Thyroid gland (tissue), 4 donors: ENCODE measurements at regions not wholly inside any gene's neighbourhood (a gene's known extent, or its start where the extent isn't known, plus 50 kb on each side); places are given as distances from the start of the nearest gene placed in this dataset.

ENCODE experiments used
- DNase-seq, 2 donors: peaks; one replicate each; pipeline ENCODE4 v3.0.0-alpha.2; 2019
- H3K27ac ChIP-seq, 3 donors: fragments of 200-600 bp; sonication (generic); 1 replicate in 2 of 3; 2 replicates in 1 of 3; pipeline ENCODE4 v1.5.1; 2016 to 2019; ENCODE audit warnings: mild to moderate bottlenecking in 1 of 3, moderate library complexity in 1 of 3
- H3K27me3 ChIP-seq: fragments of 200-600 bp; sonication (generic); one replicate; pipeline ENCODE4 v1.5.1; 2019
- H3K36me3 ChIP-seq, 2 donors: fragments of 200-600 bp; sonication (generic); one replicate each; pipeline ENCODE4 v1.5.1; 2016 to 2019
- H3K4me1 ChIP-seq, 2 donors: fragments of 200-600 bp; sonication (generic); one replicate each; pipeline ENCODE4 v1.5.1; 2017 to 2019
- H3K4me3 ChIP-seq, 3 donors: fragments of 200-600 bp; sonication (generic); replicated peaks in 1 of 3; 1 replicate in 2 of 3; 2 replicates in 1 of 3; pipeline ENCODE4 v1.5.1; 2016; ENCODE audit warnings: mild to moderate bottlenecking in 1 of 3
- H3K9me3 ChIP-seq: fragments of 200-600 bp; sonication (generic); one replicate; pipeline ENCODE4 v1.5.1; 2017
- POLR2A ChIP-seq, 2 donors: fragments of 450-650 bp; IDR thresholded peaks; one replicate each; pipeline ENCODE4 v1.6.1; 2017; ENCODE audit warnings: antibody characterized with exemption in 2 of 2, mild to moderate bottlenecking in 2 of 2, moderate library complexity in 1 of 2
- WGBS, 2 donors: methylation state at CpG; one replicate each; pipeline ENCODE4 v1.1.5; 2017; 5-methylcytosine and 5-hydroxymethylcytosine counted together
- intact Hi-C: fragments of 100-400 bp; cut with DNase I; formaldehyde crosslinking; loops from one replicate; pipeline ENCODE4 v1.15.1; 2023
- TF ChIP-seq, protein P1 (sequence below), 6 experiments: fragments of 200-600 bp in 3 of 6; fragments of 450-650 bp in 3 of 6; sonication (generic) in 3 of 6; IDR thresholded peaks; one replicate each; pipeline ENCODE4 v1.5.1; 2016 to 2019; ENCODE audit warnings: antibody characterized with exemption in 6 of 6, mild to moderate bottlenecking in 2 of 6, inconsistent platforms in 1 of 6, moderate library complexity in 1 of 6

GRCh38 chr9:71250581-71250980, 129.2 kb upstream of the TRPM3 start:
- TF ChIP-seq, protein P1, sequence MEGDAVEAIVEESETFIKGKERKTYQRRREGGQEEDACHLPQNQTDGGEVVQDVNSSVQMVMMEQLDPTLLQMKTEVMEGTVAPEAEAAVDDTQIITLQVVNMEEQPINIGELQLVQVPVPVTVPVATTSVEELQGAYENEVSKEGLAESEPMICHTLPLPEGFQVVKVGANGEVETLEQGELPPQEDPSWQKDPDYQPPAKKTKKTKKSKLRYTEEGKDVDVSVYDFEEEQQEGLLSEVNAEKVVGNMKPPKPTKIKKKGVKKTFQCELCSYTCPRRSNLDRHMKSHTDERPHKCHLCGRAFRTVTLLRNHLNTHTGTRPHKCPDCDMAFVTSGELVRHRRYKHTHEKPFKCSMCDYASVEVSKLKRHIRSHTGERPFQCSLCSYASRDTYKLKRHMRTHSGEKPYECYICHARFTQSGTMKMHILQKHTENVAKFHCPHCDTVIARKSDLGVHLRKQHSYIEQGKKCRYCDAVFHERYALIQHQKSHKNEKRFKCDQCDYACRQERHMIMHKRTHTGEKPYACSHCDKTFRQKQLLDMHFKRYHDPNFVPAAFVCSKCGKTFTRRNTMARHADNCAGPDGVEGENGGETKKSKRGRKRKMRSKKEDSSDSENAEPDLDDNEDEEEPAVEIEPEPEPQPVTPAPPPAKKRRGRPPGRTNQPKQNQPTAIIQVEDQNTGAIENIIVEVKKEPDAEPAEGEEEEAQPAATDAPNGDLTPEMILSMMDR (IDR thresholded peaks at IDR 0.05) = no peak
- TF ChIP-seq POLR2A (IDR thresholded peaks at IDR 0.05) = no peak
- Histone ChIP-seq H3K36me3 (no peaks in the 10 kb centered on the region), H3K9me3 (no peaks in the 10 kb centered on the region), H3K4me3 (no peak overlapping the region), H3K4me1 (no peaks in the 10 kb centered on the region), H3K27me3 (no peaks in the 10 kb centered on the region), H3K27ac (no peak overlapping the region)
- intact Hi-C loops = loop anchor here (10.0 kb wide), 1 partner anchor 606 kb away; no protein-coding TSS in a partner anchor
- 40 to 44% methylated on average over 4 of the region's 4 CpGs for WGBS, 2 donors
- no peak for DNase-seq

GRCh38 chr9:71249729-71250317, 128.4 kb upstream of the TRPM3 start:
- Histone ChIP-seq H3K27me3 (no peaks in the 10 kb centered on the region), H3K4me3 (no peak overlapping the region), H3K36me3 (no peaks in the 10 kb centered on the region), H3K27ac (no peak overlapping the region), H3K4me1 (no peaks in the 10 kb centered on the region), H3K9me3 (no peaks in the 10 kb centered on the region)
- TF ChIP-seq, protein P1 (IDR thresholded peaks at IDR 0.05) = peak; percentile 32 to 72 (median 59)
- TF ChIP-seq POLR2A (IDR thresholded peaks at IDR 0.05) = no peak
- no peak for DNase-seq
- 16 to 18% methylated on average over 5 of the region's 5 CpGs for WGBS, 2 donors
- intact Hi-C loops = loop anchor here (10.0 kb wide), 2 partner anchors 325 to 605 kb away; no protein-coding TSS in a partner anchor

DNA sequence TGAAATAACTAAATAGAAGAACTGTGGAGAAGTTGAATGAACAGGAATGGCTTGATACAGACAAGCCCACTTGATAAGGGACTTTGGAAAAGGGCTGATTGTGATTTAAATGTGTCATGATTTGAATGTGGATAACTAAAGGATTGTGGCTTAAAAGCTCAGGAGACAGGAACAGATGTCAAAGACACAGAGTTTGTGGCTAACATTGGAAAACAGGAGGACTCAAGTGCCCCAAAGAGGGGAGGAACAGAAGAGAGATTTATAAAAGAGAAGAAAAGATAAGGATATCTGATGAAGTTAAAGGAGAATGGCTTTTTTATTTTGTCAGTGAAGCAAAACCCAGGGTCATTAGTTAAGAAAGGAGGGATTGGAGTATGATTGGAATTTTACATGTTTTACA, 124.2 kb upstream of the TRPM3 start:
- TF ChIP-seq POLR2A (IDR thresholded peaks at IDR 0.05) = no peak
- TF ChIP-seq, protein P1 (IDR thresholded peaks at IDR 0.05) = no peak
- no peaks in the 10 kb centered on the region for H3K27me3 ChIP-seq
- H3K36me3 ChIP-seq = no peaks in the 10 kb centered on the region
- intact Hi-C loops = loop anchor here (10.0 kb wide), 1 partner anchor 321 kb away; no protein-coding TSS in a partner anchor
- H3K27ac ChIP-seq = no peak overlapping the region
- H3K9me3 ChIP-seq = no peaks in the 10 kb centered on the region
- H3K4me1 ChIP-seq = no peaks in the 10 kb centered on the region
- DNase-seq = no peak
- H3K4me3 ChIP-seq = no peak overlapping the region

DNA sequence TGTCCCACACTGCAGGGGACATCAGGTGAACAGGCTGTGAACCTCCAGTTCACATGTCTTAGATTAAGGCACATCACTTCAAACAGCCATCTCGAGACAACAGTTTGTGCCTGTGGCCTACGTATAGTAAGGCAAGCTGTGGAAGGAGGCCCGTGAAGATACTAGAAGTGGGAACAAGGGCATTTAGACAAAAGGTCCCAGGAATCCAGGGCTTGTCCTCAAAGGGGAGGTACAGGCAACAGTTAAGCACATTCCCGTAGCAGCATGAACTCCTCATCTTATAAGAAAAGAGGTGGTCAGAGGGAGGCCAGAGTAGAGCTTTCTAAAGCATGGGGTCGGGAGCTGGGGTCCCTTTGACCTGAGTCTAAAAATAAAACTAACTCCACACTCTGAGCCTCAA, 122.5 kb upstream of the TRPM3 start:
- no peak for TF ChIP-seq POLR2A (IDR thresholded peaks at IDR 0.05)
- TF ChIP-seq, protein P1 (IDR thresholded peaks at IDR 0.05) = no peak
- no peaks in the 10 kb centered on the region for H3K9me3 ChIP-seq
- H3K36me3 ChIP-seq = no peaks in the 10 kb centered on the region
- no peaks in the 10 kb centered on the region for H3K4me1 ChIP-seq
- intact Hi-C loops = loop anchor here (10.0 kb wide), 1 partner anchor 319 kb away; no protein-coding TSS in a partner anchor
- H3K27ac ChIP-seq = no peak overlapping the region
- H3K4me3 ChIP-seq = no peak overlapping the region
- WGBS, 2 donors = 73 to 85% methylated on average over 5 of the region's 5 CpGs
- no peaks in the 10 kb centered on the region for H3K27me3 ChIP-seq
- DNase-seq = no peak

GRCh38 chr9:71242081-71242480, 120.7 kb upstream of the TRPM3 start:
- TF ChIP-seq, protein P1 (IDR thresholded peaks at IDR 0.05) = no peak
- no peak for TF ChIP-seq POLR2A (IDR thresholded peaks at IDR 0.05)
- intact Hi-C loops = loop anchor here (10.0 kb wide), 1 partner anchor 317 kb away; no protein-coding TSS in a partner anchor

More at GRCh38 chr9:71242081-71242480, 120.7 kb upstream of the TRPM3 start:
- no peak overlapping the region for H3K4me3 ChIP-seq
- no peak for DNase-seq
- 95% methylated on average over 6 of the region's 6 CpGs for WGBS, 2 donors
- H3K4me1 ChIP-seq = no peaks in the 10 kb centered on the region
- H3K36me3 ChIP-seq = no peaks in the 10 kb centered on the region
- no peak overlapping the region for H3K27ac ChIP-seq
- no peaks in the 10 kb centered on the region for H3K27me3 ChIP-seq
- no peaks in the 10 kb centered on the region for H3K9me3 ChIP-seq
